NCI-H226 (cell line): ENCODE measurements at regions not wholly inside any gene's neighbourhood (a gene's known extent, or its start where the extent isn't known, plus 50 kb on each side); places are given as distances from the start of the nearest gene placed in this dataset.

Experiments used
- DNase-seq: peaks from one replicate; pipeline ENCODE4 v3.0.0-alpha.2; 2015

GRCh38 chr16:79668502-79668901 is 68.0 kb upstream of the MAF start:
- no peak for DNase-seq

- no peak for DNase-seq
Observed at GRCh38 chr16:79665970-79666369, 65.4 kb upstream of the MAF start.

- DNase-seq, result no peak
Observed at GRCh38 chr16:79664407-79664806, 63.9 kb upstream of the MAF start.

- no peak for DNase-seq
Observed at GRCh38 chr16:79662669-79663313, 62.3 kb upstream of the MAF start.

GRCh38 chr16:79662122-79662521 is 61.6 kb upstream of the MAF start:
- DNase-seq, result no peak

GRCh38 chr16:79661578-79661977 is 61.0 kb upstream of the MAF start:
- no peak for DNase-seq

- DNase-seq, result no peak
Observed at GRCh38 chr16:79659344-79659743, 58.8 kb upstream of the MAF start.

GRCh38 chr16:79658301-79659033 is 57.9 kb upstream of the MAF start:
- peak; percentile 66 for DNase-seq

- no peak for DNase-seq
Observed at GRCh38 chr16:79656553-79657115, 56.1 kb upstream of the MAF start.

GRCh38 chr16:79653373-79653891 is 52.9 kb upstream of the MAF start:
- DNase-seq, result peak; percentile 46

GRCh38 chr16:79651363-79651762 is 50.8 kb upstream of the MAF start:
- peak; percentile 57 for DNase-seq
